ENCODE measurements at regions not wholly inside any gene's neighbourhood (a gene's known extent, or its start where the extent isn't known, plus 50 kb on each side); places are given as distances from the start of the nearest gene placed in this dataset.
"Not testable (repeated sequence)": the region's sequence is repeated elsewhere in the genome, so short reads cannot be mapped to it uniquely, and the experiment has no call there.

- Mint-ChIP-seq H3K36me3 (no peaks in the 10 kb centered on the region), H3K27ac (no peak overlapping the region), H3K4me1 (no peaks in the 10 kb centered on the region), H3K4me3 (no peak overlapping the region), H3K9me3 (no peaks in the 10 kb centered on the region), H3K27me3 (no peaks in the 10 kb centered on the region)
- DNase-seq (no peak), ATAC-seq (replicated peaks) (no peak)
Observed at GRCh38 chr2:194526121-194526520, 1130.9 kb upstream of the SLC39A10 start.

- no peaks in the 10 kb centered on the region for H3K4me1 Mint-ChIP-seq
- no peak overlapping the region for H3K27ac Mint-ChIP-seq
- DNase-seq (no peak), ATAC-seq (replicated peaks) (no peak)
- no peak overlapping the region for H3K4me3 Mint-ChIP-seq
- H3K9me3 Mint-ChIP-seq = peaks cover 0 to 2% of the 10 kb centered on the region in 2 donors
- no peaks in the 10 kb centered on the region for H3K27me3 Mint-ChIP-seq
- no peaks in the 10 kb centered on the region for H3K36me3 Mint-ChIP-seq
Observed at GRCh38 chr2:194514281-194514680, 1142.7 kb upstream of the SLC39A10 start.

GRCh38 chr2:194511070-194511469 lies 1146.0 kb upstream of the SLC39A10 start:
- not testable (repeated sequence) for ATAC-seq (replicated peaks); DNase-seq; H3K27ac Mint-ChIP-seq; H3K4me3 Mint-ChIP-seq; H3K9me3 Mint-ChIP-seq; H3K27me3 Mint-ChIP-seq; H3K4me1 Mint-ChIP-seq; H3K36me3 Mint-ChIP-seq

GRCh38 chr2:194504876-194505275 lies 1152.2 kb upstream of the SLC39A10 start:
- DNase-seq; H3K27ac Mint-ChIP-seq; H3K9me3 Mint-ChIP-seq; H3K36me3 Mint-ChIP-seq; H3K4me1 Mint-ChIP-seq; ATAC-seq (replicated peaks); H3K4me3 Mint-ChIP-seq; H3K27me3 Mint-ChIP-seq: not testable (repeated sequence)

GRCh38 chr2:194495046-194495445 lies 1162.0 kb upstream of the SLC39A10 start:
- ATAC-seq (replicated peaks) = no peak
- H3K4me1 Mint-ChIP-seq = no peaks in the 10 kb centered on the region

GRCh38 chr2:194494401-194494800 lies 1162.6 kb upstream of the SLC39A10 start:
- Mint-ChIP-seq H3K27ac (no peak overlapping the region), H3K4me1 (no peaks in the 10 kb centered on the region), H3K36me3 (no peaks in the 10 kb centered on the region), H3K9me3 (no peaks in the 10 kb centered on the region), H3K4me3 (no peak overlapping the region), H3K27me3 (no peaks in the 10 kb centered on the region)
- no peak for ATAC-seq (replicated peaks)
- no peak for DNase-seq

More at GRCh38 chr2:194495046-194495445, 1162.0 kb upstream of the SLC39A10 start:
- H3K4me3 Mint-ChIP-seq = no peak overlapping the region
- H3K27me3 Mint-ChIP-seq = no peaks in the 10 kb centered on the region
- no peak for DNase-seq
- H3K27ac Mint-ChIP-seq = no peak overlapping the region
- no peaks in the 10 kb centered on the region for H3K36me3 Mint-ChIP-seq
- H3K9me3 Mint-ChIP-seq = no peaks in the 10 kb centered on the region

GRCh38 chr2:194491409-194492115 lies 1165.5 kb upstream of the SLC39A10 start:
- Mint-ChIP-seq H3K27ac (no peak overlapping the region), H3K36me3 (no peaks in the 10 kb centered on the region), H3K9me3 (no peaks in the 10 kb centered on the region), H3K27me3 (no peaks in the 10 kb centered on the region), H3K4me3 (no peak overlapping the region), H3K4me1 (no peaks in the 10 kb centered on the region)
- ATAC-seq (replicated peaks) (no peak), DNase-seq (no peak)

GRCh38 chr2:194486326-194486725 lies 1170.7 kb upstream of the SLC39A10 start:
- H3K4me3 Mint-ChIP-seq = no peak overlapping the region
- ATAC-seq (replicated peaks) = no peak
- H3K36me3 Mint-ChIP-seq = no peaks in the 10 kb centered on the region
- H3K9me3 Mint-ChIP-seq = no peaks in the 10 kb centered on the region
- no peak for DNase-seq
- no peak overlapping the region for H3K27ac Mint-ChIP-seq
- H3K27me3 Mint-ChIP-seq = no peaks in the 10 kb centered on the region
- H3K4me1 Mint-ChIP-seq = no peaks in the 10 kb centered on the region

- H3K27ac Mint-ChIP-seq = no peak overlapping the region
- H3K36me3 Mint-ChIP-seq = no peaks in the 10 kb centered on the region
- H3K9me3 Mint-ChIP-seq = no peaks in the 10 kb centered on the region
- H3K4me1 Mint-ChIP-seq = no peaks in the 10 kb centered on the region
- H3K4me3 Mint-ChIP-seq = no peak overlapping the region
- ATAC-seq (replicated peaks) (no peak), DNase-seq (no peak)
- no peaks in the 10 kb centered on the region for H3K27me3 Mint-ChIP-seq
Observed at GRCh38 chr2:194483041-194483440, 1174.0 kb upstream of the SLC39A10 start.

GRCh38 chr2:194465641-194466040 lies 1191.4 kb upstream of the SLC39A10 start:
- Mint-ChIP-seq H3K4me1 (no peaks in the 10 kb centered on the region), H3K27me3 (no peaks in the 10 kb centered on the region), H3K27ac (no peak overlapping the region), H3K36me3 (no peaks in the 10 kb centered on the region), H3K4me3 (no peak overlapping the region), H3K9me3 (peaks cover 0 to 2% of the 10 kb centered on the region in 2 donors)
- ATAC-seq (replicated peaks) (no peak), DNase-seq (no peak)

- no peak overlapping the region for H3K4me3 Mint-ChIP-seq
- no peaks in the 10 kb centered on the region for H3K36me3 Mint-ChIP-seq
- DNase-seq (no peak), ATAC-seq (replicated peaks) (no peak)
- peaks cover 0 to 2% of the 10 kb centered on the region in 2 donors for H3K9me3 Mint-ChIP-seq
- no peaks in the 10 kb centered on the region for H3K4me1 Mint-ChIP-seq
- H3K27ac Mint-ChIP-seq = no peak overlapping the region
- H3K27me3 Mint-ChIP-seq = no peaks in the 10 kb centered on the region
Observed at GRCh38 chr2:194464964-194465638, 1191.9 kb upstream of the SLC39A10 start.

GRCh38 chr2:194462883-194463282 lies 1194.1 kb upstream of the SLC39A10 start:
- not testable (repeated sequence) for H3K27ac Mint-ChIP-seq; H3K4me3 Mint-ChIP-seq; H3K27me3 Mint-ChIP-seq; ATAC-seq (replicated peaks); DNase-seq; H3K4me1 Mint-ChIP-seq; H3K9me3 Mint-ChIP-seq; H3K36me3 Mint-ChIP-seq

- ATAC-seq (replicated peaks) (no peak), DNase-seq (no peak)
- Mint-ChIP-seq H3K4me3 (no peak overlapping the region), H3K27me3 (no peaks in the 10 kb centered on the region), H3K4me1 (no peaks in the 10 kb centered on the region), H3K27ac (no peak overlapping the region), H3K9me3 (no peaks in the 10 kb centered on the region), H3K36me3 (no peaks in the 10 kb centered on the region)
Observed at GRCh38 chr2:194455358-194455757, 1201.7 kb upstream of the SLC39A10 start.

- DNase-seq = no peak
- H3K9me3 Mint-ChIP-seq = no peaks in the 10 kb centered on the region
- H3K27ac Mint-ChIP-seq = no peak overlapping the region
- no peaks in the 10 kb centered on the region for H3K36me3 Mint-ChIP-seq
- H3K27me3 Mint-ChIP-seq = no peaks in the 10 kb centered on the region
- no peak for ATAC-seq (replicated peaks)
- no peaks in the 10 kb centered on the region for H3K4me1 Mint-ChIP-seq
- no peak overlapping the region for H3K4me3 Mint-ChIP-seq
Observed at GRCh38 chr2:194452504-194452903, 1204.5 kb upstream of the SLC39A10 start.

GRCh38 chr2:194445226-194445625 lies 1211.8 kb upstream of the SLC39A10 start:
- Mint-ChIP-seq H3K27ac (no peak overlapping the region), H3K36me3 (no peaks in the 10 kb centered on the region), H3K4me1 (no peaks in the 10 kb centered on the region), H3K27me3 (no peaks in the 10 kb centered on the region), H3K9me3 (peaks cover 2 to 5% of the 10 kb centered on the region in 2 donors), H3K4me3 (no peak overlapping the region)
- DNase-seq (no peak), ATAC-seq (replicated peaks) (no peak)
